HCT116 (cell line): ENCODE measurements at regions not wholly inside any gene's neighbourhood (a gene's known extent, or its start where the extent isn't known, plus 50 kb on each side); places are given as distances from the start of the nearest gene placed in this dataset.

Experiments
- CBX3 ChIP-seq: IDR thresholded peaks from 2 replicates; pipeline ENCODE4 v1.6.1; 2012; ENCODE audit warnings: low read depth
- CEBPB ChIP-seq: IDR thresholded peaks from 2 replicates; pipeline ENCODE4 v1.6.1; 2012; ENCODE audit warnings: low read depth
- CTCF ChIP-seq, 3 experiments: fragments of 200-600 bp in 1 of 3; sonication (generic) in 1 of 3; IDR thresholded peaks in 2 of 3; conservative IDR thresholded peaks in 1 of 3; 2 replicates each; pipeline ENCODE4 v1.5.1; 2012 to 2017; ENCODE audit warnings: low read depth in 2 of 3, low read length in 2 of 3, antibody characterized with exemption in 1 of 3, borderline replicate concordance in 1 of 3, control low read depth in 1 of 3, mild to moderate bottlenecking in 1 of 3, mixed read lengths in 1 of 3, mixed run types in 1 of 3, moderate library complexity in 1 of 3; ENCODE audit not compliant: insufficient read depth in 1 of 3
- EZH2 ChIP-seq: fragments of 200-600 bp; sonication (generic); IDR thresholded peaks from 2 replicates; pipeline ENCODE4 v1.6.1; 2017; ENCODE audit warnings: antibody characterized with exemption, mixed run types
- FOSL1 ChIP-seq: IDR thresholded peaks from 2 replicates; pipeline ENCODE4 v1.6.1; 2012; ENCODE audit warnings: low read depth
- POLR2A ChIP-seq: IDR thresholded peaks from 2 replicates; pipeline ENCODE4 v1.7.0; 2011; ENCODE audit warnings: borderline replicate concordance; ENCODE audit not compliant: insufficient read depth, insufficient read length; ENCODE audit errors: extremely low read depth
- POLR2AphosphoS5 ChIP-seq: IDR thresholded peaks from 2 replicates; pipeline ENCODE4 v1.6.1; 2011; ENCODE audit warnings: mild to moderate bottlenecking, low read depth, low read length, moderate library complexity
- RAD21 ChIP-seq: IDR thresholded peaks from 2 replicates; pipeline ENCODE4 v1.6.1; 2012; ENCODE audit warnings: low read depth, mild to moderate bottlenecking
- SIN3A ChIP-seq: IDR thresholded peaks from 2 replicates; pipeline ENCODE4 v1.6.1; 2012; ENCODE audit warnings: low read depth
- YY1 ChIP-seq: IDR thresholded peaks from 2 replicates; pipeline ENCODE4 v1.6.1; 2011; ENCODE audit warnings: low read length, low read depth, moderate library complexity, mild to moderate bottlenecking; ENCODE audit not compliant: insufficient replicate concordance; ENCODE audit errors: extremely low read depth
- ZNF274 ChIP-seq: fragments of 200-500 bp; sonication (Bioruptor generic); IDR thresholded peaks from 2 replicates; pipeline ENCODE4 v1.6.1; 2014; ENCODE audit warnings: mild to moderate bottlenecking, low read depth, low read length, inconsistent platforms

- no peak for TF ChIP-seq CTCF (IDR thresholded peaks at IDR 0.05 in 2 of 3, conservative IDR thresholded peaks at IDR 0.05 in 1 of 3; ENCODE audit: borderline replicate concordance in 1 of 3, insufficient read depth in 1 of 3, low read depth in 2 of 3, low read length in 2 of 3)
- TF ChIP-seq SIN3A = no peak
- TF ChIP-seq CEBPB = no peak
- TF ChIP-seq EZH2 = no peak
- TF ChIP-seq RAD21 = no peak
- no peak for TF ChIP-seq POLR2A
- no peak for TF ChIP-seq POLR2AphosphoS5
- no peak for TF ChIP-seq ZNF274
- no peak for TF ChIP-seq YY1
- no peak for TF ChIP-seq FOSL1
- TF ChIP-seq CBX3 = no peak
Measured at GRCh38 chr15:69570454-69570853, 117.8 kb downstream of the RPLP1 start.
